GM19463 (cell line): ENCODE measurements at regions not wholly inside any gene's neighbourhood (a gene's known extent, or its start where the extent isn't known, plus 50 kb on each side); places are given as distances from the start of the nearest gene placed in this dataset.
"Not testable (repeated sequence)": the region's sequence is repeated elsewhere in the genome, so short reads cannot be mapped to it uniquely, and the experiment has no call there.

ENCODE experiments used
- ATAC-seq: cut with Tn5 transposase; IDR thresholded peaks from one replicate; pipeline ENCODE4 v1.9.1; 2021; ENCODE audit warnings: mild to moderate bottlenecking, moderate library complexity; ENCODE audit not compliant: unreplicated experiment

GRCh38 chr12:17015501-17015900 lies 409.5 kb upstream of the LMO3 start:
- no peak for ATAC-seq

GRCh38 chr12:17007442-17008040 lies 401.6 kb upstream of the LMO3 start:
- ATAC-seq: not testable (repeated sequence)

- not testable (repeated sequence) for ATAC-seq
Measured at GRCh38 chr12:16998538-16998937, 392.6 kb upstream of the LMO3 start.

- ATAC-seq: no peak
Measured at GRCh38 chr12:16984484-16984883, 378.5 kb upstream of the LMO3 start.

GRCh38 chr12:16972923-16973770 lies 367.2 kb upstream of the LMO3 start:
- no peak for ATAC-seq

GRCh38 chr12:16962889-16963288 lies 356.9 kb upstream of the LMO3 start:
- ATAC-seq: no peak

- ATAC-seq: peak; percentile 93
Measured at GRCh38 chr12:16955083-16955657, 349.2 kb upstream of the LMO3 start.

- no peak for ATAC-seq
Measured at GRCh38 chr12:16949871-16950667, 344.1 kb upstream of the LMO3 start.

GRCh38 chr12:16949371-16949770 lies 343.4 kb upstream of the LMO3 start:
- ATAC-seq: no peak

- ATAC-seq: no peak
Measured at GRCh38 chr12:16946704-16947103, 340.7 kb upstream of the LMO3 start.

- ATAC-seq: peak; percentile 91
Measured at GRCh38 chr12:16939871-16940306, 333.9 kb upstream of the LMO3 start.

GRCh38 chr12:16927259-16927658 lies 321.3 kb upstream of the LMO3 start:
- ATAC-seq: no peak

- ATAC-seq: no peak
Measured at GRCh38 chr12:16920451-16920850, 314.5 kb upstream of the LMO3 start.

- no peak for ATAC-seq
Measured at GRCh38 chr12:16919551-16919950, 313.6 kb upstream of the LMO3 start.

- ATAC-seq: no peak
Measured at GRCh38 chr12:16914853-16915252, 308.9 kb upstream of the LMO3 start.

GRCh38 chr12:16913832-16914490 lies 308.0 kb upstream of the LMO3 start:
- no peak for ATAC-seq

GRCh38 chr12:16901946-16902345 lies 296.0 kb upstream of the LMO3 start:
- no peak for ATAC-seq

GRCh38 chr12:16893426-16893825 lies 287.5 kb upstream of the LMO3 start:
- ATAC-seq: no peak

GRCh38 chr12:16891673-16892072 lies 285.7 kb upstream of the LMO3 start:
- no peak for ATAC-seq

- ATAC-seq: no peak
Measured at GRCh38 chr12:16884819-16885218, 278.9 kb upstream of the LMO3 start.

- ATAC-seq: peak; percentile 98
Measured at GRCh38 chr12:16884056-16884455, 278.1 kb upstream of the LMO3 start.
